ENCODE measurements at regions not wholly inside any gene's neighbourhood (a gene's known extent, or its start where the extent isn't known, plus 50 kb on each side); places are given as distances from the start of the nearest gene placed in this dataset.

GRCh38 chr2:207256476-207257207 is 90.9 kb upstream of the KLF7 start:
- no peak for TF ChIP-seq CTCF (IDR thresholded peaks at IDR 0.05; ENCODE audit: low read depth, low read length, missing input control)
- no peak for TF ChIP-seq HNF4A (conservative IDR thresholded peaks at IDR 0.05)
- no peak for TF ChIP-seq SP1 (IDR thresholded peaks at IDR 0.05)
- TF ChIP-seq, protein P1, sequence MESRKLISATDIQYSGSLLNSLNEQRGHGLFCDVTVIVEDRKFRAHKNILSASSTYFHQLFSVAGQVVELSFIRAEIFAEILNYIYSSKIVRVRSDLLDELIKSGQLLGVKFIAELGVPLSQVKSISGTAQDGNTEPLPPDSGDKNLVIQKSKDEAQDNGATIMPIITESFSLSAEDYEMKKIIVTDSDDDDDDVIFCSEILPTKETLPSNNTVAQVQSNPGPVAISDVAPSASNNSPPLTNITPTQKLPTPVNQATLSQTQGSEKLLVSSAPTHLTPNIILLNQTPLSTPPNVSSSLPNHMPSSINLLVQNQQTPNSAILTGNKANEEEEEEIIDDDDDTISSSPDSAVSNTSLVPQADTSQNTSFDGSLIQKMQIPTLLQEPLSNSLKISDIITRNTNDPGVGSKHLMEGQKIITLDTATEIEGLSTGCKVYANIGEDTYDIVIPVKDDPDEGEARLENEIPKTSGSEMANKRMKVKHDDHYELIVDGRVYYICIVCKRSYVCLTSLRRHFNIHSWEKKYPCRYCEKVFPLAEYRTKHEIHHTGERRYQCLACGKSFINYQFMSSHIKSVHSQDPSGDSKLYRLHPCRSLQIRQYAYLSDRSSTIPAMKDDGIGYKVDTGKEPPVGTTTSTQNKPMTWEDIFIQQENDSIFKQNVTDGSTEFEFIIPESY (IDR thresholded peaks at IDR 0.05) = no peak
- no peak for TF ChIP-seq TAF1 (conservative IDR thresholded peaks at IDR 0.05)
- no peak for TF ChIP-seq YY1 (IDR thresholded peaks at IDR 0.05)
- no peak for TF ChIP-seq JUND (IDR thresholded peaks at IDR 0.05)

Measured in liver (tissue), 3 donors.